GM23248 (cell line): ENCODE measurements at regions not wholly inside any gene's neighbourhood (a gene's known extent, or its start where the extent isn't known, plus 50 kb on each side); places are given as distances from the start of the nearest gene placed in this dataset.

Experiments
- DNase-seq: peaks from one replicate; pipeline ENCODE4 v3.0.0-alpha.2; 2015
- H2AFZ ChIP-seq: fragments of 200-600 bp; sonication (generic); 2 replicates; pipeline ENCODE4 v1.6.1; 2016; ENCODE audit warnings: antibody characterized with exemption
- H3F3A ChIP-seq: fragments of 200-600 bp; sonication (generic); 2 replicates; pipeline ENCODE4 v1.6.1; 2016; ENCODE audit warnings: mild to moderate bottlenecking, antibody characterized with exemption, mixed run types; ENCODE audit not compliant: insufficient read depth
- H3K27ac ChIP-seq: fragments of 200-600 bp; sonication (generic); 2 replicates; pipeline ENCODE4 v1.5.1; 2016; ENCODE audit warnings: mild to moderate bottlenecking
- H3K27me3 ChIP-seq: fragments of 200-600 bp; sonication (generic); replicated peaks from 2 replicates; pipeline ENCODE4 v1.6.1; 2016; ENCODE audit warnings: mild to moderate bottlenecking; ENCODE audit not compliant: insufficient read depth
- H3K36me3 ChIP-seq: fragments of 200-600 bp; sonication (generic); 2 replicates; pipeline ENCODE4 v1.6.1; 2016; ENCODE audit warnings: low read depth, mild to moderate bottlenecking
- H3K4me1 ChIP-seq: fragments of 200-600 bp; sonication (generic); 2 replicates; pipeline ENCODE4 v1.6.1; 2016; ENCODE audit warnings: mild to moderate bottlenecking; ENCODE audit not compliant: insufficient read depth
- H3K4me2 ChIP-seq: fragments of 200-600 bp; sonication (generic); one replicate; pipeline ENCODE4 v1.6.1; 2016; ENCODE audit warnings: mild to moderate bottlenecking; ENCODE audit not compliant: unreplicated experiment
- H3K4me3 ChIP-seq: fragments of 200-600 bp; sonication (generic); 2 replicates; pipeline ENCODE4 v1.5.1; 2016; ENCODE audit warnings: mild to moderate bottlenecking
- H3K79me2 ChIP-seq: fragments of 200-600 bp; sonication (generic); 2 replicates; pipeline ENCODE4 v1.6.1; 2016; ENCODE audit warnings: mild to moderate bottlenecking; ENCODE audit not compliant: insufficient read depth
- H3K9ac ChIP-seq: fragments of 200-600 bp; sonication (generic); 2 replicates; pipeline ENCODE4 v1.6.1; 2016; ENCODE audit warnings: mild to moderate bottlenecking
- H3K9me2 ChIP-seq: fragments of 200-600 bp; sonication (generic); 2 replicates; pipeline ENCODE4 v1.6.1; 2016; ENCODE audit warnings: mixed run types, mild to moderate bottlenecking, moderate library complexity; ENCODE audit not compliant: insufficient read depth
- H3K9me3 ChIP-seq: fragments of 200-600 bp; sonication (generic); one replicate; pipeline ENCODE4 v1.6.1; 2017; ENCODE audit warnings: low read depth
- H4K20me1 ChIP-seq: fragments of 200-600 bp; sonication (generic); 2 replicates; pipeline ENCODE4 v1.6.0; 2016; ENCODE audit not compliant: insufficient read depth
- EZH2 ChIP-seq: fragments of 200-600 bp; sonication (generic); IDR thresholded peaks from 2 replicates; pipeline ENCODE4 v1.6.1; 2018; ENCODE audit warnings: antibody characterized with exemption, mild to moderate bottlenecking; ENCODE audit not compliant: insufficient read depth, poor library complexity, severe bottlenecking
- EZH2phosphoT487 ChIP-seq: fragments of 200-600 bp; sonication (generic); IDR thresholded peaks from 2 replicates; pipeline ENCODE4 v1.6.1; 2018; ENCODE audit warnings: antibody characterized with exemption, moderate library complexity, mild to moderate bottlenecking, low read depth; ENCODE audit not compliant: insufficient read depth
- WGBS, 2 experiments: methylation state at CpG; one replicate each; pipeline ENCODE4 v1.1.6; 2015 to 2017; ENCODE audit warnings: low lambda C conversion rate in 2 of 2, low coverage in 1 of 2; ENCODE audit errors: missing lambda C conversion rate in 2 of 2; 5-methylcytosine and 5-hydroxymethylcytosine counted together
- in situ Hi-C: fragments of 300-500 bp; cut with MboI; formaldehyde crosslinking; loops from 2 replicates; pipeline ENCODE4 v1.15.0; 2020

DNA sequence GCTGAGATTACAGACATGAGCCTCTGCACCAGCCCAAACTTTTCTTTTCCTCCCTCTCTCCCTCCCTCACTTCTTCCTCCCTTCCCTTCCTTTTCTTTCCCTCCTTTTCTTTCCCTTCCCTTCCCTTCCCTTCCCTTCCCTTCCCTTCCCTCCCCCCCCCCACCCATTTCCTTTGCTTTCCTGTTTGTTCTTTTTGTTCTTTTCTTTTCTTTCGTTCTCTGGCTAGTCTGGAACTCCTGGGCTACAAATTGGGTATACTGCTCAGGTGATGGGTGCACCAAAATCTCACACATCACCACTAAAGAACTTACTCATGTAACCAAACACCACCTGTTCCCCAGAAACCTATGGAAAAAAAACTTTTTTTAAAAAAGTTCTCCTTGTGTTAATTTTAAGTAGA is 174.8 kb upstream of the CHODL start:
- no peaks in the 10 kb centered on the region for H3K4me1 ChIP-seq
- H4K20me1 ChIP-seq, result no peaks in the 10 kb centered on the region
- H3K4me2 ChIP-seq, result no peak overlapping the region
- no peak for DNase-seq
- in situ Hi-C loops, result no loop called here
- TF ChIP-seq EZH2phosphoT487 (no peak), EZH2 (no peak)
- H3K79me2 ChIP-seq, result no peaks in the 10 kb centered on the region
- H3K9me2 ChIP-seq, result no peaks in the 10 kb centered on the region
- no peaks in the 10 kb centered on the region for H3F3A ChIP-seq
- no peaks in the 10 kb centered on the region for H3K9me3 ChIP-seq
- no peak overlapping the region for H3K9ac ChIP-seq
- H2AFZ ChIP-seq, result no peak overlapping the region
- WGBS, 2 experiments, result 0 to 13% methylated on average over 1 of the region's 1 CpG
- no peaks in the 10 kb centered on the region for H3K36me3 ChIP-seq
- no peak overlapping the region for H3K4me3 ChIP-seq
- no peak overlapping the region for H3K27ac ChIP-seq
- H3K27me3 ChIP-seq, result no peaks in the 10 kb centered on the region

DNA sequence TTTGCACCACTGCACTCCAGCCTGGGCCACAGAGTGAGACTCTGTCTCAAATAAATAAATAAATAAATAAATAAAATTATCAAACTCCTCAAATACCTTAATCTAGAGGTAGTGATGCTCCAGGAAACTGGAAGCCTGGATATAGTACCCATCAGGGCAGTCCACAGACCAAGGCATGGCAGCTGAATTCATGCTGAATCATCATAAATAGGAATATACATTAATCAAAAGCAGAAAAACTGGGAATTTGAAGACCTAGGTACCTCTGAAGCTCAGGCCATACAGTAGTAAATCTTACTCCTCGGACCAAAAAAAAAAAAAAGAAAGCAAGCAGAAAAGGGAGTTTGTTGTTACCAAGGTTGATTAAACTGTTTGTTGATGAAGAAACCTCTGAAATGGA is 184.2 kb upstream of the CHODL start:
- Histone ChIP-seq H2AFZ (no peak overlapping the region), H3F3A (no peaks in the 10 kb centered on the region), H3K27ac (no peak overlapping the region), H3K27me3 (no peaks in the 10 kb centered on the region), H3K79me2 (no peaks in the 10 kb centered on the region), H3K9me2 (no peaks in the 10 kb centered on the region), H3K9me3 (peaks cover 3% of the 10 kb centered on the region), H3K36me3 (no peaks in the 10 kb centered on the region), H3K4me1 (no peaks in the 10 kb centered on the region), H4K20me1 (no peaks in the 10 kb centered on the region), H3K9ac (no peak overlapping the region), H3K4me2 (no peak overlapping the region), H3K4me3 (no peak overlapping the region)
- no peak for DNase-seq
- in situ Hi-C loops, result no loop called here
- WGBS, 2 experiments, result 0 to 11% methylated on average over 1 of the region's 1 CpG
- TF ChIP-seq EZH2 (no peak), EZH2phosphoT487 (no peak)

DNA sequence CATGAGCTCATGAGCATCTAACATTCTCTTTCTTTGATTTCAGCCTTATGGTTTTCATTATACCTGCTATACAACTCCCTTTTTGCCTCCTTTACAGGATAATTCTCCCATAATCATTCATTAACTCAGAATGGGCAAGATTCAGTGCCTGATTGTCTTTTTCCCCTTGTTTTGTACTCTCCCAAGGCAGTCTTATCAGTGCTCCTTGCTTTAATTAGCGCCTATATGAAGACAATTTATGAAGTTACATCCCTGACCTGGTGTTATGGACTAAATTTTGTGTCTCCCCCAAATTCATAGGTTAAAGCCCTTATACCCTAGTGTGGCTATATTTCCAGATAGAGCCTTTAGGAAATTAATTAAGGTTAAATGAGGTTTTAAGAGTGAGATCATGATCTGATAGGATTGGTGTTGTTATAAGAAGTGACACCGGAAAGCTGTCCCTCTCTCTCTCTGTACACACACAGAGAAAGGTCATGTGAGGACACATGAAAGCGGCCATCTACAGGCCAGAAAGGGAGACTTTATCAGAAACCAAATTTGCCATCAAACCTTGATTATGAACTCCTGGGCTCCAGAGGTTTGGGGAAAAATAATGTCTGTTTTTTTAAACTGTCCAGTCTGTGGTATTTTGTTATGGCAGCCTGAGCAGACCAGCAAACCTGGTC is 185.8 kb upstream of the CHODL start:
- 30 to 40% methylated on average over 3 of the region's 3 CpGs for WGBS, 2 experiments
- Histone ChIP-seq H3K4me3 (no peak overlapping the region), H3K4me1 (no peaks in the 10 kb centered on the region), H3K27me3 (no peaks in the 10 kb centered on the region), H3K27ac (no peak overlapping the region), H3F3A (no peaks in the 10 kb centered on the region), H3K4me2 (no peak overlapping the region), H3K79me2 (no peaks in the 10 kb centered on the region), H3K9me2 (no peaks in the 10 kb centered on the region), H4K20me1 (no peaks in the 10 kb centered on the region), H3K9ac (no peak overlapping the region), H2AFZ (no peak overlapping the region), H3K9me3 (peaks cover 3% of the 10 kb centered on the region), H3K36me3 (no peaks in the 10 kb centered on the region)
- no peak for DNase-seq
- in situ Hi-C loops, result no loop called here
- TF ChIP-seq EZH2 (no peak), EZH2phosphoT487 (no peak)

DNA sequence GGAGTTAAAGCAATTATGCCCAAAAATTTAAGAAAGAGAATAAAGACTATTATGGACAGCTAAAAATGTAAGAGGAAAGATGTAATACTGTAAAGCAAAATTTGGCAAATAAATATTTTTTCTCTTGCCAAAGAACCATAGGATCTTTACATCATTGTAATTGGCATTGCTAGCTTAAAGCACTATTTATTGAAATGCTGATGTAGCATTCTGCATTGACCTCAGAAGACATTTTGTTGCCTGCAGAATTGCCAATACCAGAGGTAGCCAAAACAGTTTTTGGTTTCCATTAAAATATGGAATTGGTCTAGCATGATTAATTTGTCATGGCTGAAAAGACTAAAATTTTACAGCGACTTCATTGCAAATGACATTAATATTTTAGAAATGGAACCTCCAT is 191.5 kb upstream of the CHODL start:
- Histone ChIP-seq H3K36me3 (no peaks in the 10 kb centered on the region), H3K9ac (no peak overlapping the region), H3K27me3 (no peaks in the 10 kb centered on the region), H4K20me1 (no peaks in the 10 kb centered on the region), H3F3A (no peaks in the 10 kb centered on the region), H3K4me1 (no peaks in the 10 kb centered on the region), H3K9me2 (no peaks in the 10 kb centered on the region), H3K79me2 (no peaks in the 10 kb centered on the region), H3K4me3 (no peak overlapping the region), H3K27ac (no peak overlapping the region), H3K9me3 (no peaks in the 10 kb centered on the region), H3K4me2 (no peak overlapping the region), H2AFZ (no peak overlapping the region)
- DNase-seq, result no peak
- TF ChIP-seq EZH2, result no peak
- no peak for TF ChIP-seq EZH2phosphoT487
- in situ Hi-C loops, result no loop called here
- 5 to 11% methylated on average over 1 of the region's 1 CpG for WGBS, 2 experiments

DNA sequence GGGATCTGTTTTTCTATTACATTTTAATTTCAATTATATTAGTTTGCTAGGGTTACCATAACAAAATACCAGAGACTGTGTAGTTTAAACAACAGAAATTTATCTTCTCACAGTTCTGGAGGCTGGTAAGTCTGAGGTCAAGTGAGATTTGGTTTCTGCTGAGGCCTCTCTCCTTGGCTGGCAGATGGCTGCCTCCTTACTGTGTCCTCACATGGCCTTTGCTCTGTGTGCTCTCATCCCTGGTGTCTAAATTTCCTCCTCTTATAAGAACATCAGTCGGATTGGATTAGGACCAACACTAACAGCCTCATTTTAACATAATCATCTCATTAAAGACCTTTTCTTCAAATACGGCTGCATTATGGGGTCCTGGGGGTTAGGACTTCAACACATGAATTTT is 195.2 kb upstream of the CHODL start:
- WGBS, 2 experiments, result 35 to 47% methylated on average over 2 of the region's 2 CpGs
- Histone ChIP-seq H3K9me2 (no peaks in the 10 kb centered on the region), H3K9me3 (no peaks in the 10 kb centered on the region), H2AFZ (no peak overlapping the region), H3K27ac (no peak overlapping the region), H3K9ac (no peak overlapping the region), H4K20me1 (no peaks in the 10 kb centered on the region), H3K4me3 (no peak overlapping the region), H3K79me2 (no peaks in the 10 kb centered on the region), H3F3A (no peaks in the 10 kb centered on the region), H3K4me1 (no peaks in the 10 kb centered on the region), H3K36me3 (no peaks in the 10 kb centered on the region), H3K4me2 (no peak overlapping the region), H3K27me3 (no peaks in the 10 kb centered on the region)
- DNase-seq, result no peak
- TF ChIP-seq EZH2, result no peak
- no peak for TF ChIP-seq EZH2phosphoT487
- in situ Hi-C loops, result no loop called here
